ELR (cell line): ENCODE measurements at regions not wholly inside any gene's neighbourhood (a gene's known extent, or its start where the extent isn't known, plus 50 kb on each side); places are given as distances from the start of the nearest gene placed in this dataset.

Source experiments
- DNase-seq: peaks from one replicate; pipeline ENCODE4 v3.0.0-alpha.2; 2015; ENCODE audit warnings: low read depth

- DNase-seq: no peak
Measured at GRCh38 chr3:150069154-150069527, 98.4 kb upstream of the PFN2 start.

- no peak for DNase-seq
Measured at GRCh38 chr3:150068440-150069153, 97.9 kb upstream of the PFN2 start.

- DNase-seq: no peak
Measured at GRCh38 chr3:150067561-150067960, 96.9 kb upstream of the PFN2 start.

- peak; percentile 56 for DNase-seq
Measured at GRCh38 chr3:150064971-150065370, 94.3 kb upstream of the PFN2 start.

GRCh38 chr3:150063237-150063636, 92.5 kb upstream of the PFN2 start:
- no peak for DNase-seq

- peak; percentile 68 for DNase-seq
Measured at GRCh38 chr3:150062492-150062891, 91.8 kb upstream of the PFN2 start.

GRCh38 chr3:150061288-150062024, 90.8 kb upstream of the PFN2 start:
- DNase-seq: no peak

GRCh38 chr3:150059729-150060128, 89.0 kb upstream of the PFN2 start:
- no peak for DNase-seq

GRCh38 chr3:150059241-150059640, 88.5 kb upstream of the PFN2 start:
- peak; percentile 19 for DNase-seq

- DNase-seq: no peak
Measured at GRCh38 chr3:150057227-150057626, 86.5 kb upstream of the PFN2 start.

GRCh38 chr3:150055332-150055731, 84.6 kb upstream of the PFN2 start:
- no peak for DNase-seq

GRCh38 chr3:150054635-150055034, 83.9 kb upstream of the PFN2 start:
- DNase-seq: no peak

GRCh38 chr3:150050510-150050909, 79.8 kb upstream of the PFN2 start:
- DNase-seq: no peak

GRCh38 chr3:150049317-150049716, 78.6 kb upstream of the PFN2 start:
- peak; percentile 38 for DNase-seq

GRCh38 chr3:150041877-150042276, 71.2 kb upstream of the PFN2 start:
- DNase-seq: no peak

GRCh38 chr3:150040097-150040496, 69.4 kb upstream of the PFN2 start:
- no peak for DNase-seq

GRCh38 chr3:150038830-150039229, 68.1 kb upstream of the PFN2 start:
- no peak for DNase-seq

- no peak for DNase-seq
Measured at GRCh38 chr3:150036780-150037179, 66.1 kb upstream of the PFN2 start.

- no peak for DNase-seq
Measured at GRCh38 chr3:150035910-150036612, 65.4 kb upstream of the PFN2 start.

GRCh38 chr3:150035301-150035779, 64.6 kb upstream of the PFN2 start:
- DNase-seq: no peak

GRCh38 chr3:150033721-150034120, 63.0 kb upstream of the PFN2 start:
- no peak for DNase-seq

- DNase-seq: no peak
Measured at GRCh38 chr3:150030841-150031240, 60.1 kb upstream of the PFN2 start.

- DNase-seq: no peak
Measured at GRCh38 chr3:150023239-150023636, 52.5 kb upstream of the PFN2 start.
